Dedifferentiated amniotic fluid mesenchymal stem cell (primary cell): ENCODE measurements at regions not wholly inside any gene's neighbourhood (a gene's known extent, or its start where the extent isn't known, plus 50 kb on each side); places are given as distances from the start of the nearest gene placed in this dataset.

Source experiments
- DNase-seq: peaks from one replicate; pipeline ENCODE4 v3.0.0-alpha.2; 2016; ENCODE audit errors: extremely low spot score

DNA sequence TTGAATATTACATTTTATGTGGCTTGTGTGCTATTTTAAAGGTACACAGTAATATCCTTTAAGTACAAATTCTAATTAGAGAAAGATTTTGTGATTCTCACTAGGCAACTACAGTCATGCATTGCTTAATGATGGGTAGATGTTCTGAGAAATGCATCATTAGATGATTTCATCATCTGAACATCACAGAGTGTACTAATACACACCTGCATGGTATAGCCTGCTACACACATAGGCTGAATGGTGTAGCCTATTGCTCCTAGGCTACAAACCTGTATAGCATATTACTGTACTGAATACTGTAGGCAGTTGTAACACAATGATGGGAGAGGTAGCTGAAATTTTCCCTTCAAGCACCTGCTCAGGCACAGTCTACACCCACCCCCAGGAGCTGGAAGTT is 217.4 kb upstream of the EOMES start:
- no peak for DNase-seq

DNA sequence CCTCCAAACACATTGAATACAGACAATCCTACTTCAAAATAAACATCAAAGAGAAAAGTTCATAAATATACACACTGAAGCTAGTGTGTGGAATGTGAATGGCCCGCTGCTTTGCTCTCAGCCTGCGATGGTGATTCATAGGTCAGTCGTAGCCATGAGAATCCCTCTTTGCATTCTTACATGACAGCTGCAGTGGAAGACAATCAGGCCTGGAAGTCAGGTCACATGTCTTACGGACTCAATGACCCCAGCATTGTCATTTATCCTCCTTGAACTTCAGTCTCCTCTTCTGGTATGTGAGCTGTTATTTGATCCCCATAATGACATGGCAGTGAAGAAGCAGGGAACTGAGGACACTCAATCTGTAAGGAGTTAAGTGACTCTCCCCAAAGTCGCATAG is 217.8 kb upstream of the EOMES start:
- DNase-seq = no peak

DNA sequence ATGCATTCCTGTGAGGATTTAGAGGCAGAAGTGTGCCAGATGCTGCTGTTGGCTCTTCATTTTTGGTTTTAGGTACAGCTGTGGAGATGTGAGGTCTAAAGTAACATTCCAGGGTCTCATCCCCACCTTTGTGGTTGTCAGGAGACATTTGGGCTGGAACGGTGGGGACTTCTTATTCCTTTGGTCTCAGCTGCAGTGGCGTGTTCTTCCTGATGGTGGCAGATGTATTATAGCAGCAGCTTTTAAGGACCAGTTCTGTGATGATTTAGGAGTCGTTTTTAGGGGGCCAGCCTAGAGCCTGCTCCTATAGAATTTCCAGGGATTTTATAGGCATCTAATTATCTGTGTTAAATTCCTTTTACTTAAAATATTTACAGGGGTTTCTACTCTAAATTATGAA is 221.0 kb upstream of the EOMES start:
- no peak for DNase-seq

DNA sequence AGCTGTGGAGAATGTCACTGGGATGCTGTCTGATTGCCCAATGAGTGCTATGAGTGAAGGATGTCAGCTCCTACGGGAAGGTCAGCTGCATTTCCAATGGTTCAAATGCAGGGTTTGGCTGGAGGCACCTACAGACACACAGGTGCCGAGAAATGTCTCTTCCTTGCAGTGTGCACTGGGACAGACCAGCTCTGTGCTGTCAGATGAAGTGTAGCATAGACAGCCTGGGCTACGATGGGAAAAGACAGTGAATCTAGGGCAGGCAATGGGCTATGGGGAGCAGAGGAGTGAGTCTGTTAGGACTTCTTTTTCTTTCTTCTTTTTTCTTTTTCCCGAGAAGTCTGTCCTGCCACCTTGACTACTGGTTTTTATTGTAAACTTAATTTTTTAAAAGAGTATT is 223.1 kb upstream of the EOMES start:
- no peak for DNase-seq

DNA sequence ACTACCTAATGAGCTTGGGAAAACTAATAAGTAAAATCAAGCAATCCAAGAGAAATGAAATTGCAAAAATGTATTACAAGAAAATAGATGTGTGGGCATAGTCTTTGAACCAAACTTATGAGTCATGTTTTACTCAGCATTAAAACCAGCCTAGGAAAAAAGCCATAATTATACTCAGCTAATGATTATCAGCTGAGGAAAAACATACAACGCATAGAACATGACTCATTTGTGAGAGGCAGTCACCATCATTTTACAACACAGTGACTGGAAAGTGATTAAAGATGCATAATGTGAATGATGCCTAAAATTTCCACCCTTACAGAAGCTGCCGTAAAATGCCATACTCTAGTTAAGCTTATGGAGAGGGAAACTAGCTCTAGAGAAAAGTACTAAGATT is 238.0 kb upstream of the EOMES start:
- DNase-seq = no peak

DNA sequence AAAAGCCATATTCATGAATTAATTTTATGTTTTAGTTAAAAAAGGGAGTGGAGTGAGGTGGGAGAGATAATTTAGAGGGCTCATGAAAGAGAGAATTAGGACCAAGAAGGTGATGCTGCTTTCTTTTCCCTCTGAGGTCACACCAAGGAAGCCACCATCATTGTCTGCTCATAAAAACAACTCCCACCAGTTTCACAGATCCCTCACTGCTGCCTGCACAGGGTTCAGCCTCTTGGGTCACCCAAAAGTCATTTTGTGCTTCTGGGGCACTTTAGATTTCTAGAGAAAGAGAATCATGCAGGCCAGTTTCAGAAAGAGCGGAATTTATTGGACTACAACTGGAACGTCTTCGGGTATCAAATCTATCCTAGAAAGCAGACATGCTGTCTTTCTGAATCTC is 241.4 kb upstream of the EOMES start:
- no peak for DNase-seq

DNA sequence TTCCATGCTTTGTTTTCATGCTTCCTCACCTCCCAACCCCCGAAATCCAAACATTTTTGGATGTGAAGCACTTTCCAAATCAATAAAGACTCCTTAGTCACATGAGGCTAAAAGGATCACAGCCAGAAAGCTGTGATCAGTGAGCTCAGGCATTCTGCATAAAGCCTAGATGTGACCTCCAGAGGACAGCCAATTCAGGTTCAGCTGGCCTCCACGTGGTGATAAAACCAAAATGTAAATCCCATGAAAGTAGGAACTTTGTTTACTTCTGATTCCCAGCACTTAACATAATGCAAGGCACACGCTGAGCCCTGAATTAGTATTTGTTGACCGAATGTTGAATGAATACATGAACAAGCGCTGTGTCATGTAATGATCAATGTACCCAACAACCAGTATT is 249.5 kb upstream of the EOMES start:
- no peak for DNase-seq

DNA sequence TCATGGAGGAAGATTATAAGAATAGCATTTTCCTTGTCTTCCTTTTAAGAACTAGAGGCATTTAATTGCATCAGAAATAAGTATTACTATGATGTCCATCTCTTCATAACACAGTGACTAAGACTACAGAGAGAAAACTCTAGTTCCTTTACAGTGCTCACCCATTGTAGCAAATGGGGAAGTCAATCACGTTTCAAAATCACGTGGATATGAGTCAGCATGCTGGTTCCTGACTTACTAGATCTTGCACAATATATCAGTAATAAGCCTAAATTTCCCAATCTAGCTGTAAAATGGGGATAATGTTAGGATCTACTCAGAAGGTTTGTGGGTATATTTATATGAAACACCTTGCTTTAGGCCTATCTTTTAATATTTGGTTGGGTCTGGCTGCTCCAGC is 254.8 kb upstream of the EOMES start:
- no peak for DNase-seq

DNA sequence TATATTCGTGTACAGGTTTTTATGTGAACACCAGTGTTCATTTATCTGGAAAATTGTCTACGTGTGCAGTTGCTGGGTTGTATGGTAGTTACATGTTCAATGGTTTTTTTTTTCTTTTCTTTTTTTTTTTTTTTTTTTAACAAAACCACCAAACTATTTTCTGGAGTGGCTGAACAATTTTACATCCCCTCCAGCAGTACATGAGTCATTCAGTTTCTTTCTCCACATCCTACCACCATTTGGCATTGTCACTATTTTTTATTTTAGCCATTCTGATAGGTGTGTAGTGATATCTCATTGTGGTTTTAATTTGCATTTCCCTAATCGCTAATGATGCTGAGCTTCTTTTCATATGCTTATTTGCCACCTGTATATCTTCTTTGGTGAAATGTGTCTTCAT is 256.3 kb upstream of the EOMES start:
- DNase-seq = no peak

DNA sequence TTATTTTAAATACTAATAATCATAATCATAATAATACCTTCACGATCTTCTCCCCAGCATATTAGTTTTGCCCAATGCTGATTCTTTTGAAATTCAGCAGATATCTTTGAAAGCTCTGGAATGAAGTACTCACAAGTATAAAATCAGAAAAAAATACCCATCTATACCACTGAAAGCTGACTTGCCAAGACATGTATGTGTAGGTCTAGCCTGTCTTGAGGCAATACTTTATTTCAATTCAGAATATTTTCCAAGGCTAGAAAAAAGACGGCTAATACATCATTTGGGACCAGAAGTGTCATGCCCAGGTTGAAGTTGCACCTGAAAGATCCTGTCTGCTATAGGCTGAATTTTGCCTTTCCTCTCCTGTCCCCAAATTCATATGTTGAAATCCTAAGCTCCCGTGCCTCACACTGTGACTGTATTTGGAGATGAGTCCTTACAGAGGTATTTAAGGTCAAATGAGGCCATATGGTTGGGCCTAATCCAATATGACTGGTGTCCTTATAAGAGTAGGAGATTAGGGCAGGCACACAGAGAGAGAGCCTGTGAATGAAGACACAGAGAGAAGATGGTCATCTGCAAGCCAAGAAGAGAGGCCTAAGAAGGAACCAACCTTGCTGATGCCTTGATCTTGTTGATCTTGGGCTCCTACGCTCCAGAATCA is 255.9 kb upstream of the CMC1 start:
- DNase-seq = no peak

DNA sequence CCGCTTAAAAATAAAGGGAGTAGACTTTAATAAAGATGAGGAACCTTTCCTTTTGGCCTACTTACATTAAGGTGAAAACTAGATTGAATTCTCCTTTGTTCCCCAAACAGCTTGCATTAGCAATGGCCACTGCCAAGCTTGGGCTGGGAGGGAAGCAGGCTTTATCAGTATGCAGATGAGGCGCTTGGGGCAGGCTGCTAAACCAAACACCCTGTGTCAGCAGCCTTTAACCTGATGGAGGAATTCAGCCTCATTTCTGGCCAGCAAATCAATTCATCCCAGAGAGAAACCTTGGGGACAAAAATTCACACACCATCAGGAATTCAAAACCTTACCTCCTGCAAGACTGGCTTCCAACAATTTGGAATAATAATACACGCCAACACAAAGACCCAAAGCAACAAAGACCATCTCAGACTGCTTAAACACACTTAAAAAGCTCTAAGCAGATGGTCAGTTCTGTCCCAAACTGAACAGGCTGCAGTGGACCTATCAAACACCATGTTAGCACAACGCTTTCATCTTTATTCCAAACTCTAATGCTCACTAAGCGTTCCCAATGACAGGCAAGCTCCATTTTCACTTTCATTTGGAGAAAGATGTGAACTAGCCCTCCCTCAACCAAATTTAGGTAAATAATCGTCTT is 255.1 kb upstream of the CMC1 start:
- DNase-seq = no peak

DNA sequence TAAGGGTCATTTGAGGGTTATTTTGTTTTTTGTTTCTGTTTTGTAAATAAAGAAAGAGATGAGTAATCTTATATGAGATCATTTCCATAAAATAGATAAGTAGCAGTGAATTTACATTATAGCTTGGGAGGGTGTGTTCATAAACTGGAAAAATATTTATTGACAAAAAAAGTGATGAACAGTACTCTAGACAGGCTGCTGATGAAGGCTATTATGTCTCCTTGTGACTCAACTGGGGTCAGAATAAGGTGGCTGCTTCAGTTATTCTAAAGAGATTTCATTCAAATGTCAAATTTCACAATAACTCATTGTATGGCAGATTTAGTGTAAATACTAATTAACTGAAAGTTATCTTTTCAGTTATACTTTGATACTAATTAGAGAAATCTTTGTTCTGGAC is 251.1 kb upstream of the CMC1 start:
- DNase-seq = no peak

DNA sequence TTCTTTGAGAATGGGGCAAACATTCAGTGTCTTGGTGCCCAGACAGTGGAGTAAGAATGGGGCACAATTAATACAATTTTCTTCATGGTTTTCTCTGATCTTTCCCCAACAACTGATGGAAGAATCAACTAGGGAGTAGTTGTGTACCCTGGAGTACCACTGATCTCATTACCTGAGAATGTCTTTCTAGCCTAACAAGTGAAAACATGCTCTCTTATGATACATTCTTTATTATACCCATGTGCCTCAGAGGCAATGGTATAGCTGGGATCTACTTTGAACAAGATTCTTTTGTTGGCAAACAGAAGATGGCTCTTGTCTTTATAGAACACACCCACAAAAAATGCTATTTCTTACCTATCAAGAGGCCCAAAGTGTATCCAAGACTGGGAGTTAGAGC is 250.6 kb upstream of the CMC1 start:
- no peak for DNase-seq

DNA sequence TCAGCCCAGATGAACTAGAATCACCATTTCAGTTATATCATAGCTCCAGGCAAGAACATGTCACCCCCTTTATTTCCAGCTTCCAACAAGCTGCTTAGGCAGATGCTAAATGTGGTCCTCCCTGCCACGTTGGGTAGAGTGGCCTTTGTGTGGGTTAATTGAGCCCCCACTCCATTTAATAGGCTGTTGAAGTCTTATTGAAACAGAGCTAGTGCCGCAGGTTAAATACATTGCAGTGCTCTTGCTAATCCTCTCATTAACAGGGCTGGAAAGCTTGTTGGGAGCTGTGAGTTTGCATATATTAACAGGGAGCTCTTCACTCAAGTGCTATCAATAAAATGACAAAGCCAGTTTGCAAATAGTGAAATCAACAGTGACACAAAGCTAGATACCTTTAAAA is 248.4 kb upstream of the CMC1 start:
- DNase-seq = no peak

DNA sequence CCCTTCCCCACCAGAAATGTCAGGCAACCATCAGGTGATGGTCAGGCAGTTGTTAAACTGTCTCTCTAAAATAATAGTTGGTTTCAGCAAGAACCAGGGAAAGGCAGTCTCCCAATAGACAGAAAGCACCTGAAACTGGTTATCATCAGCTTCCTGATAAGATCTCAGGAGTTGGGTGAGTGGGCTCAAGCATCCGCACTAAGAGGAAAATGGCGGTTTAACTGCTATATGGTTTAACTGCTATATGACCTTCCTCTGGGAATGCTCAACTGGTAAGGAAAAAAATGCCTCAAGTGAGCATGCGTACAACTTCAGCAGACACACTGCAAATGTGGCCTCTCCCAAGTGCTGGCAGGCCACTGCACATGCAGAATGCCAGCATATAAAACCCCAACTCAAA is 240.8 kb upstream of the CMC1 start:
- no peak for DNase-seq

DNA sequence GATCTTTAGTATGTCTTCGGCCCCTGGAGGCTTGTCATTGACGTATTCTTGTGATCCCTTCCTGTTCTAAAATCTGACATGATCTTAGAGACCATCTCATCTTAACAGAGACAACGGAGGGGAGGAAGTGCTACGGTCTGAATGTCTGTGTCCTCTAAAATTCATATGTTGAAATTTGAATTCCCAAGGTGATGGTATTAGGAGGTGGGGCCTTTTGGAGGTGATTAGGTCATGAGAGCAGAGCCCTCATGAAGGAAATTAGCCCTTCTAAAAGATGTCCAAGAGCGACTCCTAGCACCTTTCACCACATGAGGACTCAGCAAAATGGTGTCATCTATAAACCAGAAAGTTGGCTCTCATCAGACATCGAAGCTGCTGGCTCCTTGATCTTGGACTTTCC is 233.2 kb upstream of the CMC1 start:
- DNase-seq = no peak

DNA sequence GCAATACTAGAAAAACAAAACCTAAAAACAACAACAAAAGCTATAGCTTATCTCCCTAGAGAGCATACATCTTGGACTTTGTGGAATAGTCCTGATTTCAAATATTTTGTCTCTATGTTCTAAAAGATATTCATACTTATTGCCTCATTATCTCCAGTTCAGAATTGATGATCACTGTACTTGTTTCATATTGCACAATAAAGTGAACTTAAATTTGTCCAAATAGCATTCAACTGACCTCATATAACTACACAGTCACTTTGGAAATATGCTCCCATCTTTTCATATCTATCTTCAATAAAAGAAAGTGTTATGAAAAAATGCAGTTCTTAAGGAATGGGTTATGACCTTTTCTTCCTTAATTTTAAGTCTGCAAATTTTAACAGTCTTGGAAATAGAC is 228.6 kb upstream of the CMC1 start:
- no peak for DNase-seq

DNA sequence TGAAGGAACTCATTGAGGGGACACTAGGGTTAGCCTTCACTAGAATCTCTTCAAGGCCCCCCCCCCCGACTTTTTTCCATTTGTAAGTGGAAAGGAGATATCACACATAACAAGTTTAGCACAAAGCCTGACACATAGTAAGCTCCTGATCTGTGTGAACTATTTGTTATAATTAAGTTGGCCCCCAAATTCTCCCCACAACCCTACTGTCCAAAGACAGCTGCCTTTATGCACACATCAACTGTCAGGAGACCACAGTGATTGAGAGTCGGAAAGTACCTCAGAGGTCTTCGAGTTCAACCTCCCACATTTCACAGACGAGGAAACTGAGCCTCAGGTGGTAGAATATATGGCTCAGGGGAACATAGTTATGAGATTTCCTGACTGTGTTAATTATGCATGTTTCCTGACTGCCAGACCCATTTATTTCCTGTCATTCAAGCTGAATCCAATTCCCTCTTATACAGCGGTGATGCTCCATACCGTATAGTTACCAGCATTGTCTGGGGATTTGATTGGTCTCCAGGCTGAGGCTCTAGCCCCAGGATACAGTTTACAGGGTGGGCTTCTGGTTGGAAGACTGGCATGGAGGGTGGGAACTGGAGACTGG is 227.4 kb upstream of the CMC1 start:
- DNase-seq = no peak

DNA sequence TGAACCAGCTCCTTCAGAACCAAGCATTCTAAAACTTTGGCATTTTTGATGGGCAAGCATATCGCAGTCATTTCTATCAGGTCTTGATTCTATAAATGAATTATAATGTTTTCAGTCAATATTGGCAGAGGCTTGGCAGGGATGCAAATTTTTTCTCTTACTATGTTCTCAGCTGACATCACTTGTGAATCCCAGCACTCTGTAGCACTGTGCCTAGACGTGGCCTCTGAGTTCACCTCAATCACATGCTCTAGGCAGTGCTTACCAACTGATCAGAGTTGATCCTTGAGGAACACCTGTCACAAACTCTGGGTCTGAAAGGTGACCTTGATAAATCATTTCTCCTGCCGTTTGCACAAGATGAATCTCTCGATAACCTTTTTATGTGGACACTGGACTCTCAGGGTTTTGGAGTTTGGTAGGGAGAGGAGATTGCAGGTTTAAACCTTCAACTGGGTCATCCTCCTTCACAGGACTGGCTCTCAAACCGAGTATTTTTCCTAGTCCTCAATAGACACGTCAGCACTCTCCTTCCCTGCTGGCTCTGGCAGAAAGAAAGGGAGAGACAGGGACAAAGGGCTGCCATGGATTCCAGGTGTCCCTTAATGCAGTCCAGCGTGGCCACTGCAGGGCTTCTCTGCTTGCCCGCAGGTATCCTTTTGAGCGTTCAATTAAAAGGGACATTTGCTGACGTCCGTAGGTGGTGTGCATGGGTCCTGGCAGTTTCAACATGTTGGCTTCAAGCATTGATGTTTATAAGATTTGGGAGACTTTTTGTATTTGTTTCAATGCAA is 222.3 kb upstream of the CMC1 start:
- no peak for DNase-seq

DNA sequence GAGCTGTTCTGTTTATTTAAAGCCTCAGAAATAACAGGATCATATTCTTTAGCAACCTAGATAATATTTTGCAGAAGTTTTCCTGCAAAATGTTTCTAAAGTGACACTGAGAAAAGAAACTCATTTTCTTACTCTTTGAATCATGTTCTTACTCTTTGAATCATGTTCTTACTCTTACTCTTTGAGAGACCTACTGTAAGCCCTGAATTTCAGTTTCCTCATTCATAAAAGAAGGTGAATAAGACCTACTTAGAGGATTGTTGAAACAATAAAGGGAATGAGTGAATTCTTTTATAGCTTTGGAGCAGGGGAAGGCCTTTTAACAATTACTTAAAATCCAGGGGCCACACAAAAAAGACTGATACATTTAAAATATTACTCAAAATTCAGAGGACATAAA is 221.7 kb upstream of the CMC1 start:
- DNase-seq = no peak

DNA sequence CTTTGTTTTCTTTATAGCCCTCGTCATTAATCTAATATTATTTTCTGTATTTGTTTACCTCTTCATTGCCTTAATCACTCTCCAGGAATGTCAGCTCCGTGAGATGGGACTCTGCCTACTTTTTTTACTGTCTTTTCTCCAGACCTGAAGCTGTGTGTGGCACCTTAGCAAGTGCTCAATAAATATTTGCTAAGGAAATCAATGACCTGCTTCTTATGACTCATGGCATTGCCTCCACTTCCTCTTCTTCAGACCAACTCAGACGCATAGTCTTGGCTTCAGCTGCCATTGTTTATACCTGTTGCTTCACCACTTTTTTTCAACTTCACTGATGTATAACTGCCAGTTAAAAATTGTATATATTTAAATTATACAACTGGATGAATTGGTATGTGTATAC is 218.5 kb upstream of the CMC1 start:
- DNase-seq = no peak

DNA sequence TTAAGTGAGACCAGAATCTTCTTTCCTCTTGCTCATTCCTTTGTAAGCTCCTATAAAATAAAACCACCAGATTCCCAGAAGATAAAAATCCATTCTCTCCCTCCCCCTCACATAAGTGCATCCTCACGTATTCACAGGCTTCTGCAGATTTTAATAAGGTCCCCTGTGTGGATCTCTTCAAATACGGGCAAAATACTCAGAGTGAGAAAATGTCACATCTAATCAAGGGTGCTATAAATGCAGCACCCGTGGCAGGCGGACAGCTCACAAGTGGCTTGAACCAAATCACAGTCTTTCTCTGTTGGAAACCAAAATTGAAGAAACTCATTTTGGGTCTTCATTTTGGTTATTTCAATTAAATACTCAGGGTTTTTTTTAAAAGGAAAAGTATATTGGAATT is 212.9 kb upstream of the CMC1 start:
- no peak for DNase-seq
